ENCODE measurements at regions not wholly inside any gene's neighbourhood (a gene's known extent, or its start where the extent isn't known, plus 50 kb on each side); places are given as distances from the start of the nearest gene placed in this dataset.

- TF ChIP-seq ZNF83 (CRISPR knock-in tag; IDR thresholded peaks at IDR 0.05; ENCODE audit: borderline replicate concordance) (no peak), HBP1 (CRISPR knock-in tag; IDR thresholded peaks at IDR 0.05; ENCODE audit: low read depth) (no peak), CTCF (CRISPR knock-in tag; IDR thresholded peaks at IDR 0.05) (no peak)
These were observed 63.0 kb upstream of the CD82 start for GRCh38 chr11:44502506-44502905.
